NCI-H446 (cell line): ENCODE measurements at regions not wholly inside any gene's neighbourhood (a gene's known extent, or its start where the extent isn't known, plus 50 kb on each side); places are given as distances from the start of the nearest gene placed in this dataset.
"Not testable (repeated sequence)": the region's sequence is repeated elsewhere in the genome, so short reads cannot be mapped to it uniquely, and the experiment has no call there.

ENCODE experiments used
- DNase-seq, 2 experiments: peaks; one replicate each; lab custom pipeline; 2025; lab: John Stamatoyannopoulos, UW

DNA sequence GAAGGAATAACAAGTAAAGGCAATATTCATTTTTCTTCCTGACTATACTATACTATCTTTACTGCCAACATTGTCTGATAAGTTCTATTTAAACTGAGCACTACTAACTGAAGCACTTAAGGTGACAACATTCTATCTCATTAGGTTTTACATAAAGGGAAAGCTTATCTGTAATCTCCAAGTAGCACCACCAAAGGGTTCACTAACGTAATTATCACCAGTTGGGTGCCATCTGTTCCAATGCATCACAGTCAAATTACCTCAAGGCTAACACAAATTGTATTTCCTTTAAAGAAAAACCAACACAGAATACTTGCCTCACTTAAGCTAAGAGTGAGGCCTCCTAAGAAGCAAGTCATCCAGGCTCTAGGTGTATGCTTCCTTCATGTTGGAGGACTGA lies 453.8 kb downstream of the RAP2B start:
- no peak for DNase-seq

- DNase-seq: no peak
These were observed 455.4 kb downstream of the RAP2B start for GRCh38 chr3:153617463-153617862.

DNA sequence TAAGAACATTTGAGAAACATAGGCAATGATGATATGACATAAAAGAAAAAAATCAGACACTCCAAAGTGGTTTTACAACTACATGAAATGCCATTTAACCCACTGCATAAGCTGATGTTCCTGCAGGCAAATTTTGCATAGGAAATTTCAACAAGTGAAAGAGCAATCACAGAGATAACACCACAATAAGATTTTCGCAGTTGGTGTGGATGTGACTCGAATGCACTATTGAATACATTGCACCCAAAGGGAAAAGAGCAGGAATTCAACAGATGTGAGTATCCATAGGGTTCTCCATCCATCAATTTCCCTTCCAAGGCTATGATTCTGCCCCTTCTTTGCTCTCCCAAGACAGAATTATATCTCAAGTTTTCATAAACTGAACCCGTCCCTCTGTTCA lies 456.1 kb downstream of the RAP2B start:
- DNase-seq: no peak

- DNase-seq: no peak
These were observed 457.2 kb downstream of the RAP2B start for GRCh38 chr3:153619268-153619667.

- DNase-seq: no peak
These were observed 459.9 kb downstream of the RAP2B start for GRCh38 chr3:153621953-153622352.

DNA sequence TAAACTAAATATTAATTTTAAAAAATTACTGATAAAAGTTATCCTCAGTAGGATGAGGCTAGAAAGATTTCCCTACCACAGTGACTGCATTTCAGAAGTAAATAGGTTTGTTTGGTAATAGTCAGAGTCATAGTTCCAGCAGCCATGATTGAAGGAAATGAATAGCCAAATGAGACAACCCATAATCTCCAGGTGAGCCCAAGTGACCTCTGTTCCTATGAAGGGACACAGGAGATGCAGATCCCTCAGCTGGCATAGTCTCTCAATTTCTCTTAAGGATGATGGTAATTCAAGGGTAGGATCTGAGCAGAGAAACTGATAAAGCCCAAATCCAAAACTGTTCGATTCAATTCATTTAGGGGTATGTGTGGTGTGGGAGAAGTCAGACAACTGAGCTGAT lies 461.8 kb downstream of the RAP2B start:
- DNase-seq: no peak

DNA sequence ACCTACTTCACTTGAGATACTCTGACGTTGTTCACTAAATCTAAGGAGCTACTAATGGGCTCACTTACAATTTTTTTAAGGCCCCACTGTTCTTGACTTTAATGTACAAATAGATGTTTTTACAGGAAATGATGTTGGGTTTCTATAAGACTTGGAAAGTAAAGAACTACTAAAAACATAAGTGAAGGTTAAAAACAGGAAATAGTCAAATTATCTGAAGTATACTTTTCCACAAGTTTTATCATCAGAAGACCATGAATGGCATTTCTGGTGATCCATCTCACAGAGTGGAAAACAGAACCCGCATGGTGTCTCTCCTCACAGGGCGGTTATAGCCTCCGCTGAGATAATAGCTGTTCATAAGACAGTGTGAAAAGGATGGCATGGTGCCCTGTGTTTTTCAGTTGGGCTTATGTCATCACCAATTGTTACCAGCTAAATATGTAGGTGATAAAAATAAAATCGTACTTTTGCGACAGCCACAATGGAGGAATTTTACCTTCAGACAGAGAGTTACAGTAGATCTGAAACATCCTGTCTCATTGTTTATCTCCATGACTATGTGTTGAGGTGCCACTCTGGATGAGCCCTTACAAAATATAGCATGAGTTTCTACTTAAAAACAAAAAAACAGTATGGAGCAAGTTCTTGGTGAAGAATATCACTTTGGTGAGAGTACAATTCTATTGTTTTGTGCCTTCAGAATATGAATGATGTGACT lies 462.4 kb downstream of the RAP2B start:
- DNase-seq: no peak

DNA sequence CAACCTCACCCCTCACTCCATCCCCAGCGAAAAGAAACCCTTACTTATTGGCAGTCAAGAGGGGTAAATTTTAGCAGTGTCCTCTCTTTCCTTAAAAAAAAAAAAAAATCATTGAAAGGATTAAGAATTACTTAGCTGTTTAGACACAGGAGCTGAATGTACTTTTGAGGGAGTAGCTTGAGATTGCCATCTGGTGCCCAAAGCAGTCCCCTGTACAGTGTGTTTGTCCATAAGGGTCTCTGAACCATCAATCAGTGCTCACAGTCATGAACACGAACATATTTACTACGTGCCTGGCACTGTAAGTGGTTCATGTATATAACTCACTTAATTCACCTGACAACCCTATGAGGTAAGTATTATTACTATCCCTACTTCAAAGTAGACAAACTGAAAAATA lies 463.5 kb downstream of the RAP2B start:
- no peak for DNase-seq

GRCh38 chr3:153626158-153626557 lies 464.1 kb downstream of the RAP2B start:
- DNase-seq: no peak

- no peak for DNase-seq
These were observed 466.6 kb downstream of the RAP2B start for GRCh38 chr3:153628591-153628990.

- DNase-seq: no peak
These were observed 467.1 kb downstream of the RAP2B start for GRCh38 chr3:153629148-153629547.

DNA sequence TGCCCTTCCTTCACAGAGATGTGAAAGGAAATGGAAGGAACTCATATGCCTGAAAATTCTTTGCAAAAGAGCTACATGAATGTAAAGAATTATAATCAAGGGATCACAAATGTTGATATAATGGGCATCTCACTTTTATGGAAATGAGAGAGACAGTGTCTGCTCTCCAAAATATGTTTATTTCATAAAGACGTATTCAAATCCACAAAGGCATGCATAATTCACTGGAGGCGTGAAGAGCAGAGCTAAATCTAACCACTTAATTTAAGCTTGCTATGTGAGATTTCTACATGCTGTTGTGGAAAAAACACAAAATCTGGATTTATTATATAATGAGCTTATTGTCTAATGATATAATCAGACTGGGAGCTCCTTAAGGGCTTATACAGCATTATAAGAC lies 469.1 kb downstream of the RAP2B start:
- DNase-seq: no peak

DNA sequence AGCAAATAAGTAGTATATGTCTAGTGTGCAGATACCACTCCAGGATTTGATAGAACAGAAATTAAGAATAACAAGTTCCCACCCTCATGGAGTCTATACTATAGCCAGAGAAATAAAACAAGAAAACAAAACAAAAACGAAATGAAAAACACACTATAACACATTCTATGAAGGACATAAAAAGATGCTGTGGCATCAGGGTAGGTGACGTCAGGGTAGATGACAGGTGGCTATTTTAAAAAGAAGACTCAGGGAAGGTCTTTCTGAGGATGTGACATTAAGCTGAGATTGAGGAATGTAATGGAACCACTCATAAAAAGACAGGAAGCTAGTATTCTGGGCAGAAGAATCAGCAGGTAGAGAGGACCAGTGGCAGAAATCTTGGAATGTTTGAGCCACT lies 469.6 kb downstream of the RAP2B start:
- DNase-seq: no peak

DNA sequence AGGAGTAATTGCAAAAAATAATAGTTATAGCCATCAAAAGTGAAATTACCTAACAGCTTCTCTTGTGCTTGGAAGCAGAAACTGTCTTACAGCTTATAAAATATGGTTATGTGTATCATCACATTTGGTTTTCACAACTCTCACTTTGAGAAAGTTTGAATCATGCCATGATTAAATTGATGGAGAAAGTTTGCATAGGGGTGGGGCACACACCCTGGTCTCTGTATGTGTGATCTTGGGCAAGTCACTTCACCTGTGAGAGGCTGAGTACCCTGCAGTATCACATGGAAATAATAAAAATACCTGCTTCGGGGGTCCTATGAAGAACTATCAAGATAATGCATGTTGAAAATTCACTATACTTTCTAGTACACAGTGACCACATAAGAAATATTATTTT lies 471.4 kb downstream of the RAP2B start:
- DNase-seq: no peak

DNA sequence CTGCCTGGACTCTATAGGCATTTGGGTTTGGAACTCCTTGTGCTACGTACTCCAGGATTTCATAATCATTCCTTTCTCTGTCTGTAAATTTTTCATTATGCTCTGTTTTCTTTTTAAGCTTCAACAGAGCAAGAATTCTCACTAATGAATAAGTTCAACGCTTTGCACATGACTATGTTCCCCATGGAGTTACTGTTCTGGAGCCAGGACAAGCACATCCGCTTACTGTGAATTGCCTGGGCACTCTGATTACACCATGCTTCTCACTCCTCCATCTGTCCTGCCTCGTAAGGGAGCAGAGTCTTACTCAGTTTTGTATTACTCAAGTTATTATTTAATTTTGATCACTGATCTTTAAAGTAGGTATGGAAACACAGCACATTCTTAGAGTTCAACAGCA lies 472.7 kb downstream of the RAP2B start:
- DNase-seq: no peak

GRCh38 chr3:153639631-153640030 lies 477.6 kb downstream of the RAP2B start:
- DNase-seq: no peak

DNA sequence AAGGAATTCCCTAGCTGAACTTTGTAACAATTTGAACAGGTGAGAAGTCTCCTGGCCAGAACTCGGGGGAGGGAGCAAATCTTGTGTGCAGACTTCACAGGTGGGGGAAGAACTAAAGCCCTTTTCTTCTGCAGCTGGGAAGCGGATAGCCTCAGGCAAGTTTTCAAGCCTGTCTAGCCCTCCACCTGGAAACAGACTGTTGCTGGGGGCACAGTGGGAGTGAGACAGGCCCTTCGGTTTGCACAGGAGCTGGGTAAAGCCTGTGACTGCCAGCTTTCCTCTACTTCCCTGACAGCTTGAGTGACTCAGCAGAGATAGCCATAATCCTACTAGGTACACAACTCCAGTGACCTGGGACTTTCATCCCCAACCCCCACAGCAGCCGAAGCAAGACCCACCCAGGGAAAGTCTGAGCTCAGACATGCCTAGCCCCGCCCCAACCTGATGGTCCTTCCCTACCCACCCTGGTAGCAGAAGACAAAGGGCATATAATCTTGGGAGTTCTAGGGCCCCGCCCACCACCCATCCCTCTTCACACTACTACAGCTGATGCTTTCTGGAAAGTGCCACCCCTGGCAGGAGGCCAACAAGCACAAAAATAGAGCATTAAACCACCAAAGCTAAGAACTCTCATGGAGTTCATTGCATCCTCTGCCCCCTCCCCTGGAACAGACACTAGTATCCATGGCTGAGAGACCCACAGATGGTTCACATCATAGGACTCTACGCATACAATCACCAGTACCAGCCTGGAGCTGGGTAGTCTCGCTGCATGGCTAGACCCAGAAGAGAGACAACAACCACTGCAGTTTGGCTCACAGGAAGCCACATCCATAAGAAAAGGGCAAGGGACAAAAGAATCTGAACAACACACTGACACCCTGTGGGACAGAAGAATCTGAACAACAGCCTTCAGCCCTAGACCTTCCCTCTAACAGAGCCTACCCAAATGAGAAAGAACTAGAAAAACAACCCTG lies 479.0 kb downstream of the RAP2B start:
- DNase-seq: no peak

DNA sequence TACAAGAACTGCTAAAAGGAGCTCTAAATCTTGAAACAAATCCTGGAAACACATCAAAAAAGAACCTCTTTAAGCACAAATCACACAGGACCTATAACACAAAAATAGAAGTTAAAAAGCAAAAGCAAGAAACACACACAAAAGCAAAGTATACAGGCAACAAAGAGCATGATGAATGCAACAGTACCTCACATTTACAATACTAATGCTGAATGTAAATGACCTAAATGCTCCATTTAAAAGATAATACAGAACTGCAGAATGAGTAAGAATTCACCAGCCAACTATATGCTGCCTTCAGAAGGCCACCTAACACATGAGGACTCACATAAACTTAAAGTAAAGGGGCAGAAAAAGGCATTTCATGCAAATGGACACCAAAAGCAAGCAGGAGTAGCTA lies 478.6 kb upstream of the ARHGEF26 start:
- DNase-seq: not testable (repeated sequence)

DNA sequence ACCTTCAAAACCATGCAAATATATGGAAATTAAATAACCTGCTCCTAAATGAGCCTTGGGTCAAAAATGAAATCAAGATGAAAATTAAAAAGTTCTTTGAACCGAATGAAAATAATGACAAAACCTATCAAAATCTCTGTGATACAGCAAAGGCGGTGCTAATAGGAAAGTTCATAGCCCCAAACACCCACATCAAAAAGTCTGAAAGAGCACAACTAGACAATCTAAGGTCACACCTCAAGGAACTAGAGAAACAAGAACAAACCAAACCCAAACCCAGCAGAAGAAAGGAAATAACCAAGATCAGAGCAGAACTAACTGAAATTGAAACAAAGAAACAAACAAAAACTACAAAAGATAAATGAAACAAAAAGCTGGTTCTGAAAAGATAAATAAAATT lies 477.7 kb upstream of the ARHGEF26 start:
- DNase-seq: not testable (repeated sequence)

DNA sequence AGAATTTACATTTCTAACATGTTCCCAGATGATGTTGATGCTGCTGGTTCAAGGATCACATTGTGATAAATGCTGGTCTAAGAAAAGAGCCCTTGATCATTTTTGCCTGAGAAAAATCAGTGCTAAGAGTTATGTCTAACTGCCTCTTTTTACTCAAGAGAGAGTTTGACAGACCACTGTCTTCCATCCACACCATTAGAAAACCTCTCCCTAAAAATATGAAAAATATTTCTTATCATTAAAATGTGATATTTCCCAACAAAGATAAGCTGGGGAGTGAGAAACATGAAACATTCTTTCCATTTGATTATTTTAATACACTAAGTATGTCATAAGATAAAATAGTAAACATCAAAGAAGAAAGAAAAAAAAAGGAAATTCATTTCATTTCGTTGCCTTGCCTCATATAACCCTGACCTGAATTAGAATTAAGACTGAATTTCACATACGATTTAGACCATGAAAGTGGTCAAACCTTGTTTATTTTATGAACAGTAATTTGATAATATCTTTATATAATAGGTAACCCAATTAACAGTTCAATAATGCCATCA lies 471.8 kb upstream of the ARHGEF26 start:
- no peak for DNase-seq

GRCh38 chr3:153652076-153652475 lies 469.1 kb upstream of the ARHGEF26 start:
- no peak for DNase-seq

DNA sequence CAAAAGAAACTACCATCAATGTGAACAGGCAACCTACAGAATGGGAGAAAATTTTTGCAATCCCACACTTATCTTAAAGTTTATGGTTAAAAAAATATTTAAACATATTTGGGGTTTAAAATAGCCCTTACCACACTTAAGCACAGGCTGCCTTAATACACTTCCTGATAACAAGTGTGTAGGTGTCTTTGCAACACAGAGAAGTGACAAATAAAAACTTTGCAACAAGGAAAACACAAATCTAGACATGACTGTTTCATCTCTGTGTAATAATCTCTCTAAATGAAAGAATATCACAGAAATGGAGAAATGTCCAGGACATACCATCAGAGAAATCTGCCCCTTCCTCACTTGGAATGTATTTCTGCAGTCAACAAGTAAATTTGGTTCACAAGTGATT lies 464.1 kb upstream of the ARHGEF26 start:
- no peak for DNase-seq

GRCh38 chr3:153657461-153657860 lies 463.7 kb upstream of the ARHGEF26 start:
- DNase-seq: no peak
